Tibial nerve (tissue), 4 donors: ENCODE measurements at regions not wholly inside any gene's neighbourhood (a gene's known extent, or its start where the extent isn't known, plus 50 kb on each side); places are given as distances from the start of the nearest gene placed in this dataset.
"Not testable (repeated sequence)": the region's sequence is repeated elsewhere in the genome, so short reads cannot be mapped to it uniquely, and the experiment has no call there.

Source experiments
- DNase-seq, 2 donors: peaks; one replicate each; pipeline ENCODE4 v3.0.0-alpha.2; 2019; ENCODE audit warnings: low spot score in 2 of 2
- H3K27ac ChIP-seq, 4 donors: fragments of 200-600 bp; sonication (generic) in 3 of 4; one replicate each; pipeline ENCODE4 v1.5.1; 2017 to 2019; ENCODE audit warnings: mild to moderate bottlenecking in 1 of 4
- H3K27me3 ChIP-seq, 2 donors: fragments of 200-600 bp; sonication (generic) in 1 of 2; one replicate each; pipeline versions ENCODE4 v1.5.1 to v1.6.0; 2017 to 2019
- H3K36me3 ChIP-seq, 3 donors: fragments of 200-600 bp; sonication (generic); one replicate each; pipeline ENCODE4 v1.5.1; 2018 to 2019
- H3K4me1 ChIP-seq, 4 donors: fragments of 200-600 bp; sonication (generic) in 3 of 4; one replicate each; pipeline ENCODE4 v1.5.1; 2017 to 2019
- H3K4me3 ChIP-seq, 4 donors: fragments of 200-600 bp; sonication (generic) in 3 of 4; one replicate each; pipeline ENCODE4 v1.5.1; 2017 to 2019; ENCODE audit warnings: mild to moderate bottlenecking in 1 of 4, moderate library complexity in 1 of 4
- H3K9me3 ChIP-seq, 4 donors: fragments of 200-600 bp; sonication (generic) in 3 of 4; one replicate each; pipeline ENCODE4 v1.5.1; 2017 to 2019
- EP300 ChIP-seq, 2 donors: sonication (generic); formaldehyde crosslinking; IDR thresholded peaks; one replicate each; pipeline ENCODE4 v1.6.1; 2017; ENCODE audit warnings: antibody characterized with exemption in 2 of 2, mild to moderate bottlenecking in 1 of 2
- POLR2A ChIP-seq, 2 donors: fragments of 450-650 bp; IDR thresholded peaks; one replicate each; pipeline ENCODE4 v1.6.1; 2017; ENCODE audit warnings: antibody characterized with exemption in 2 of 2, mild to moderate bottlenecking in 2 of 2, moderate library complexity in 2 of 2
- WGBS, 2 donors: methylation state at CpG; one replicate each; pipeline ENCODE4 v1.1.5; 2018; 5-methylcytosine and 5-hydroxymethylcytosine counted together
- TF ChIP-seq, protein P1 (sequence below), 5 experiments: fragments of 200-600 bp in 3 of 5; fragments of 450-650 bp in 2 of 5; sonication (generic) in 3 of 5; IDR thresholded peaks; one replicate each; pipeline ENCODE4 v1.5.1; 2016 to 2019; ENCODE audit warnings: antibody characterized with exemption in 5 of 5, mild to moderate bottlenecking in 3 of 5, moderate library complexity in 2 of 5

DNA sequence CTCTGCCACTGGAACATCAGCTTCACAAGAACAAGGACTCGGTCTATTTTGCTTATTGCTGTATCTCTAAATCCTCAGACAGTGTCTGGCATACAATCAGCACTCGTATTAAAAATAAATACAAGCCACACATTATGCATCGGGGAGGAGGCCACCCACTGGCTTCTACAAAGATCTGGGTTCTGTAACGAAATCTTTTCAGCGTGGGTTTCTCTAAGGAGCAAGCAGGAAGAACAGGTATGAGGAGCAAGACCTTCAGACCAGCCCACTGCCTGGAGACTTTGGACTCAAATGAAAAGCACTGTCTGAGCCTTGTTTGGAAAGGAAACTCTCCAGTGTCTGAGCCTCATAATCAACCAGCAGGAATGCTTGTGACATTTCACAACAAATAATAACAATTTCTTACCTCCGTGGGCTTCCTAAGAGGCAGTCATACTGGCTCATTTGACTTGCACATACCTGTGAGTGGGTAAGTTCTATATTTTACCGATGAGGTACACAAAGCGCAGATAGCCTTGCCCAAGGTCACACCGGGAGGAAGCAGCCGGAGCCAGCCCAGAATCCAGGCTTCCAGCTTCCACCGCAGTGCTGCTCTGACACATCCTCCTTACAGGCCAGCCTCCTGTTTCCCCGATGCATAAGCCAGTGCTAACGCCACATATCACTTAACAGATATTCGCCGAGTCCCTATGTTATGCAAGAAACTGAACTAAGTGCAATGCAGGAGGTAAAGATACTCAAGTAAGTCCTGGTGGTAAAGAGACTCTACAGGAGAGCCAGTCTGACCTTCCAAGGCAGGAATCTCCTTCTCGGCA lies 118.6 kb upstream of the TNRC6C start:
- Histone ChIP-seq H3K27me3 (no peaks in the 10 kb centered on the region), H3K36me3 (no peaks in the 10 kb centered on the region), H3K4me3 (no peak overlapping the region), H3K9me3 (no peaks in the 10 kb centered on the region), H3K4me1 (peaks cover 0 to 16% (median 4%) of the 10 kb centered on the region in 4 donors), H3K27ac (no peak overlapping the region)
- TF ChIP-seq, protein P1, sequence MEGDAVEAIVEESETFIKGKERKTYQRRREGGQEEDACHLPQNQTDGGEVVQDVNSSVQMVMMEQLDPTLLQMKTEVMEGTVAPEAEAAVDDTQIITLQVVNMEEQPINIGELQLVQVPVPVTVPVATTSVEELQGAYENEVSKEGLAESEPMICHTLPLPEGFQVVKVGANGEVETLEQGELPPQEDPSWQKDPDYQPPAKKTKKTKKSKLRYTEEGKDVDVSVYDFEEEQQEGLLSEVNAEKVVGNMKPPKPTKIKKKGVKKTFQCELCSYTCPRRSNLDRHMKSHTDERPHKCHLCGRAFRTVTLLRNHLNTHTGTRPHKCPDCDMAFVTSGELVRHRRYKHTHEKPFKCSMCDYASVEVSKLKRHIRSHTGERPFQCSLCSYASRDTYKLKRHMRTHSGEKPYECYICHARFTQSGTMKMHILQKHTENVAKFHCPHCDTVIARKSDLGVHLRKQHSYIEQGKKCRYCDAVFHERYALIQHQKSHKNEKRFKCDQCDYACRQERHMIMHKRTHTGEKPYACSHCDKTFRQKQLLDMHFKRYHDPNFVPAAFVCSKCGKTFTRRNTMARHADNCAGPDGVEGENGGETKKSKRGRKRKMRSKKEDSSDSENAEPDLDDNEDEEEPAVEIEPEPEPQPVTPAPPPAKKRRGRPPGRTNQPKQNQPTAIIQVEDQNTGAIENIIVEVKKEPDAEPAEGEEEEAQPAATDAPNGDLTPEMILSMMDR (IDR thresholded peaks at IDR 0.05), result no peak
- TF ChIP-seq POLR2A (IDR thresholded peaks at IDR 0.05) (no peak), EP300 (IDR thresholded peaks at IDR 0.05) (no peak)
- DNase-seq, result no peak
- 62 to 67% methylated on average over 16 of the region's 16 CpGs for WGBS, 2 donors

DNA sequence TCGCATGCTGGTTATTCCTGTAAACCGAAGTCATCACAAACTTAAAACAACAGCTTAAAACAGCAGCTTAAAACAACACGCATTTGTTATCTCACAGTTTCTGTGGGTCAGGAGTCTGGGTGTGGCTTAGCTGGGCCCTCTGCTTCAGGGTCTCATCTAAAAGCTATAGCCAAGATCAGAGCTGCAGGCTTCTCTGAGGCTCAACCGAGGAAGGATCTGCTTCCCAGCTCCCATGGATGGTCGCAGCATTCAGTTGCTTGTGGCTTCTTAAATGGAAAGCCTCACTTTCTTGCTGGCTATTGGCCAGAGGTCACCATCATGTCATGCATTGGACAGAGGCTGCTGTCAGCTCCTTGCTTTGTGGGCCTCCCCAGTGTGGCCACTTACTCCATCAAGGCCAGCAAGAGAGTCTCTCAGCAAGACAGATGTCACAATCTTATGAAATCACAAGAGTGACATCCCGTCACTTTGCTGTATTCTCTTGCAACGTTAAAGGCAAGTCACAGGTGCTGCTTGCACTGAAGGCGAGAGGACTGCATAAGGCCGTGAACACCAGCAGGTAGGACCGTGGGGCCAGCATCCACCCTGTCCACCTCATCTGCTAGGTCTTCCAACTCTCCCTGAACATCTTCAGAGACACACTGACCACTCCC lies 117.9 kb upstream of the TNRC6C start:
- Histone ChIP-seq H3K4me1 (peaks cover 0 to 14% (median 3%) of the 10 kb centered on the region in 4 donors), H3K27me3 (no peaks in the 10 kb centered on the region), H3K27ac (no peak overlapping the region), H3K4me3 (no peak overlapping the region), H3K9me3 (no peaks in the 10 kb centered on the region), H3K36me3 (no peaks in the 10 kb centered on the region)
- TF ChIP-seq EP300 (IDR thresholded peaks at IDR 0.05), result no peak
- no peak for TF ChIP-seq POLR2A (IDR thresholded peaks at IDR 0.05)
- TF ChIP-seq, protein P1 (IDR thresholded peaks at IDR 0.05), result no peak
- WGBS, 2 donors, result 69 to 85% methylated on average over 6 to 10 of the region's 10 CpGs
- DNase-seq, result no peak

DNA sequence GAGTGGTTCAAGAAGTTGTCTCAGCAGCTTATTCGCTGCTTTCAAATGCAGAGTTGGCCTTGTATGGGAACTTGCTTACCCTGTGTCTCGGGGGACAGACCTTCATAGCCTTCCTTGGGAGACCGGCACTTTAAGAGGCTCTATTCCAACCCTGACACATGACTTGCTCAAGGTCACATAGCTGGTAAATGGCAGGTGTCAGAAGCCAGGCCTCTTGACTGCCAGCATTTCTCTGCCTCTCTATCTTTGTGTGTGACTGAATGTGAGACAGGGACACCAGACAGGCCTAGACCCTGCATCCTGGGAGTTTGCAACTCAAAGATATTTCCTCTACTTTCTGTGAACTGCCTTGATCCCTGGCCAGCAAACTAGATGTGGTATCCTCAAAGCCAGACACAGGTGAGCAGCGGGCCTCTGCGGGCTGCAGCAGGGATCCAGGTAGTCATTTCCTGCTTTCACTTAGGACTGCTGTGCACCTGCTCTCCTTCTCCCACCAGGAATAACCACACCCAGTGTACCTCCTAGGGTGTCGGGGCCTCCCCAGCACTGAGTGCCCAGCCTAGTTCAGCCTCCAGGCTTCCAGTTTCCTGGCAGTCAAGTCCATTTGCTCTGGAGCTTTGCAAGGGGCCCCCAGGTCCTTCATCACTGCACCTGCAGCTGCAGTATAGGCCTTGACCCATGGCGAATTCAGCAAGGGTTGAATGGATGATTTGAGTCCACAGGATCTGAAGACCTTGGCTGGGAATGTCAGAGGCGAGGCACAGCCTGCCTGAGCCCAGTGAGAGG lies 116.6 kb upstream of the TNRC6C start:
- no peaks in the 10 kb centered on the region for H3K27me3 ChIP-seq
- no peak overlapping the region for H3K27ac ChIP-seq
- no peaks in the 10 kb centered on the region for H3K36me3 ChIP-seq
- H3K4me3 ChIP-seq, result no peak overlapping the region
- WGBS, 2 donors, result 95 to 97% methylated on average over 8 of the region's 8 CpGs
- DNase-seq, result no peak
- TF ChIP-seq EP300 (IDR thresholded peaks at IDR 0.05), result no peak
- TF ChIP-seq POLR2A (IDR thresholded peaks at IDR 0.05), result no peak
- TF ChIP-seq, protein P1 (IDR thresholded peaks at IDR 0.05), result no peak
- no peaks in the 10 kb centered on the region for H3K9me3 ChIP-seq
- peaks cover 0 to 14% (median 7%) of the 10 kb centered on the region in 4 donors for H3K4me1 ChIP-seq

DNA sequence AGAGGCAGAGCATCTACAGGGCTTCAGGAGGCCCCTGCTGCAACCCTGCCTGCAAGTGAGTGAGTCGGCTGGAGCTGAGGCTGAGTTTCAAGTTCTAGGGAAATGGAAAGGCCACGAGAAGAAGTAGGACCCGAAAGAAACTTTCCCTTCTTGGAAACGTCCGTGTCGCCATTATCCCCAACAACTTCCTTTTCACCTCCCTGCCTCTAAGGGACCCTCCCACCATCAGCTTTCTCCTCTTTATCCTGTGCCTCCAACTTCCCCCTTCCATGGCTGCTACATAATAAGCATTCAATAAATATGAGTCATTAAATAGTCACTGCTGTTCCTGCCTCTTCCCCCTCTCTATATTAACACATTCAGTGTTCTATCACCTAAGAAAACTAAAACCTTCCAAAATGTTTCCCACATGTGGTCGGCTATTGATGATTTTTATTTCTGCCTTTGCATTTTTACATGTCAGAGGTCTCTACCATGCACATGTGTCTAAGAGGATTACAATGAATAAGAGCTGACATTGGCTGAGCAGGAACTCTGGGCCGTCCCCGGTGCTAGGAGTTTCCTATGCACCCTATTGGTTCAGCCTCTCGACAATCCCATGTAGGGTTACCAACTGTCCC lies 115.9 kb upstream of the TNRC6C start:
- H3K27ac ChIP-seq, result no peak overlapping the region
- DNase-seq, result no peak
- H3K36me3 ChIP-seq, result no peaks in the 10 kb centered on the region
- WGBS, 2 donors, result 58 to 59% methylated on average over 10 of the region's 10 CpGs
- no peaks in the 10 kb centered on the region for H3K27me3 ChIP-seq
- H3K4me1 ChIP-seq, result peaks cover 0 to 15% (median 7%) of the 10 kb centered on the region in 4 donors
- TF ChIP-seq, protein P1 (IDR thresholded peaks at IDR 0.05), result no peak
- TF ChIP-seq POLR2A (IDR thresholded peaks at IDR 0.05) (no peak), EP300 (IDR thresholded peaks at IDR 0.05) (no peak)
- H3K4me3 ChIP-seq, result no peak overlapping the region
- no peaks in the 10 kb centered on the region for H3K9me3 ChIP-seq

DNA sequence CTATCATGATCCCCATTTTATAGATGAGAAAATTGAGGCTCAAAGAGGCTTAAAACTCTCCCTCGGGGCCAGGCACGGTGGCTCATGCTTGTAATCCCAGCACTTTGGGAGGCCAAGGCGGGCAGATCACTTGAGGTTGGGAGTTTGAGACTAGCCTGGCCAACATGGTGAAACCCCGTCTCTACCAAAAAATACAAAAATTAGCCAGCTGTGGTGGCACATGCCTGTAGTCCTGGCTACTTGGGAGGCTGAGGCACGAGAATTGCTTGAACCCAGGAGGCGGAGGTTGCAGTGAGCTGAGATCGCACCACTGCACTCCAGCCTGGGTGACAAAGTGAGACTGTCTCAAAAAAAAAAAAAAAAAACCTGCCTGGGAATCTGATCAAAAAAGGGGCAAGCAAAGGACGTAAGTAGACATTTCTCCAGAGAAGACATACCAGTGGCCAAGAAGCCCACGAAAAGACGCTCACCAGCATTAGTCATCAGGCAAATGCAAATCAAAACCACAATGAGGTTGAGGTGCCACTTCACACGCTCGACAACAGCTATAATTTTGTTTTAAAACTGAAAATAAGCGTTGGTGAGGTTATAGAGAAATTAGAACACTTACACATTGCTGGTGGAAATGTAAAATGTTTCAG lies 115.1 kb upstream of the TNRC6C start:
- H3K4me1 ChIP-seq, result peaks cover 0 to 15% (median 7%) of the 10 kb centered on the region in 4 donors
- WGBS, 2 donors, result 82 to 83% methylated on average over 12 to 13 of the region's 13 CpGs
- not testable (repeated sequence) for H3K27ac ChIP-seq, H3K36me3 ChIP-seq, H3K27me3 ChIP-seq, DNase-seq, H3K9me3 ChIP-seq, H3K4me3 ChIP-seq
